Hematopoietic multipotent progenitor cell treated with erythropoietin and hydrocortisone succinate and interleukin-3 and kit ligand, for 4 days (in vitro differentiated cells): ENCODE measurements at regions not wholly inside any gene's neighbourhood (a gene's known extent, or its start where the extent isn't known, plus 50 kb on each side); places are given as distances from the start of the nearest gene placed in this dataset.
"Not testable (repeated sequence)": the region's sequence is repeated elsewhere in the genome, so short reads cannot be mapped to it uniquely, and the experiment has no call there.

ENCODE experiments used
- DNase-seq: peaks from one replicate; pipeline ENCODE4 v3.0.0-alpha.2; 2015

GRCh38 chr5:12695651-12696050 is 791.4 kb upstream of the CTNND2 start:
- DNase-seq = no peak

- DNase-seq = no peak
Observed at GRCh38 chr5:12691330-12691729, 787.1 kb upstream of the CTNND2 start.

DNA sequence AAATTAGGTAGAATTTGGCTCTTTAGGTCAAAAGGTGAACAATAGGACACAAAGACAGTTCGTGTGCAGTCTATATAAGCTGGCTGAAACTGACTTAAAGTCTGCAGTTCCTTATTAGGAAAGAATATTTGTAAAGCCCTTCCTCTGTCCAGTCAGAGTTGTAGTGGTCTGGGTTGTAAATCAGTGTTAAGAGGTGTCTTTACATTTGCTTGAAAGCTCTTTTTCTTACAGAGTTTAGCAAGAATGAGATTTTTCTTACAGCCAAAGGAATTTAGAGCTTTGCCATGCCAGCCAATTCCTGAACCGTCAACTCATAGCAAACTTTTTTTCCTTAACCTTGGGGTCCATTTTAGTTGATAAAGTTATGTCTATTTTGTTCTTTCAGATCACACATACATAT is 786.1 kb upstream of the CTNND2 start:
- DNase-seq = no peak

- no peak for DNase-seq
Observed at GRCh38 chr5:12683249-12683648, 779.0 kb upstream of the CTNND2 start.

DNA sequence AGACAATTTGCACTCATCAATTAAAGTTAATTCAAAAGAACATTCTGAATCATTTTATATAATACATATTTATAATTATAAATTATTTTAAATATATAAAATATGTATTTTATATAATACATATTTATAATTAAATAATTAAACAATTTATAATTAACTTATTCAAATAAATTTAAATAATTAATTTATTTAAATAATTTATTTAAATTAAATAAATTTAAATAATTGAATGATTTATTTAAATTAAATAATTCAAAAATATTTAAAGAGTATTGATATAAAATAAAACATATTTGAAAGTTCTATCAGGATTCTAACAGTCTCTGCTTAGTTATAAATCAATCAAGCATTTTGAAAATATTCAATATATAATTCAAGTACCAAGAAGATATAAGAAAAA is 775.5 kb upstream of the CTNND2 start:
- DNase-seq = no peak

GRCh38 chr5:12675959-12676358 is 771.7 kb upstream of the CTNND2 start:
- no peak for DNase-seq

GRCh38 chr5:12672141-12672540 is 767.9 kb upstream of the CTNND2 start:
- DNase-seq = no peak

DNA sequence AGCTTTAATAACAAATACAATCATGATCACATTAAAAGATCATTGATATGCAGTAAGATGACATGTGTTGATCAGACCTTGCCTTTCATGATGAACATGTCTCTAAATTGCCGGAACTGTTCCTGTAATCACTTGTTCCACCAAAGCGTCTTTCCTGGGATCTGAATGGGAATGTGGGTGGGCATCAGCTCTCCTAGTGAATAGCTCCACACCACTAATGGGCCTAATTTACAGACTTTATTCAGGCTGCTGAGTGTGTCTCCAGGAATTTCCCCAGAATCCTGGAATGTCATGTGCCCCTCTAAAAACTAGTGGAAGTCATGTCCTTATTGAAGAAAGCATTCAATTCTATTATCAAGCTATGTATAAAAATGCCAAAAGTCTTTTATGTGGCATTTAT is 765.1 kb upstream of the CTNND2 start:
- no peak for DNase-seq

- no peak for DNase-seq
Observed at GRCh38 chr5:12668564-12668963, 764.3 kb upstream of the CTNND2 start.

GRCh38 chr5:12667818-12668217 is 763.6 kb upstream of the CTNND2 start:
- DNase-seq = not testable (repeated sequence)

DNA sequence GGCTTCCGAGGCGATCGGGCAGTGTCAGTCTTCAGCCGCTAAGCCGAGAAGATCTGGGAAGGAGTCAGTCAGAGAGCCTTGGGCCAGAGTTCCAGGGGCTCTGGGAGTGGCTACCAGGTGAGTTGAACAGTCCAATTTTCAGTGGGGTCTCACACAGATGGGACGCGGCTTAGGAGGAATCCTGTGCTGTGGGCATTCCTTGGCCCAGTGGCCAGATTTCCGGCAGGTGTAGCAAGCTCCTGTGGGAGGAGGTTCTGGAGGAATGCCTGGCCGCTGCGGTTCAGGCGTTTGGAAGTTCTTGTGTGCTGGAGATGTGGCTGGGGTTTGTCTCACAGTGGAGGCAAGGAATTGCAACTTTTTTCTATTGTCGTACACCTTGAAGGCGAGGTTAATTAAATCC is 761.5 kb upstream of the CTNND2 start:
- DNase-seq = not testable (repeated sequence)

DNA sequence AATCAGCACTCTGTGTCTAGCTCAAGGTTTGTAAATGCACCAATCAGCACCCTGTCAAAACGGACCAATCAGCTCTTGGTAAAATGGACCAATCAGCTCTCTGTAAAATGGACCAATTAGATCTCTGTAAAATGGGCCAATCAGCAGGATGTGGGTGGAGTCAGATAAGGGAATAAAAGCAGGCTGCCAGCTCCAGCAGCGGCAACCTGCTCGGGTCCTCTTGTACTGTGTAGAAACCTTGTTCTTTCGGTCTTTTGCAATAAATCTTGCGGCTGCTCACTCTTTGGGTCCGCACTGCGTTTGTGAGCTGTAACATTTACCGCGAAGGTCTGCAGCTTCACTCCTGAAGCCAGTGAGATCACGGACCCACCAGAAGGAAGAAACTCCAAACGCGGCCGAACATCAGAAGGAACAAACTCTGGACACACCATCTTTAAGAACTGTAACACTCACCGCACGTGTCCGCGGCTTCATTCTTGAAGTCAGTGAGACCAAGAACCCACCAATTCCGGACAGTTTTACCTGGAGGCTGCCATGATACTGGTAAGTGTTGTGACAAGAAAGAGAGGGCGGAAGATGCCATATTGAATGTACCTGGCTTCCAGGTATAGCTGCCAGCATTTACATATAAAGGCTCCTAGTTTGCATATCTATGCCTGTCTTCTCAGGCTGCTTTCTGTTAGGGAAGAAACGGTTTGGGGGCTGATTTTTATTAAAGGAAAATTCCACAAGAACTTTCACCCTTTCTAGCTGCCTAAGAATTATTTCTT is 758.5 kb upstream of the CTNND2 start:
- no peak for DNase-seq

- DNase-seq = no peak
Observed at GRCh38 chr5:12661617-12662370, 757.5 kb upstream of the CTNND2 start.

GRCh38 chr5:12660279-12661107 is 756.2 kb upstream of the CTNND2 start:
- DNase-seq = not testable (repeated sequence)

DNA sequence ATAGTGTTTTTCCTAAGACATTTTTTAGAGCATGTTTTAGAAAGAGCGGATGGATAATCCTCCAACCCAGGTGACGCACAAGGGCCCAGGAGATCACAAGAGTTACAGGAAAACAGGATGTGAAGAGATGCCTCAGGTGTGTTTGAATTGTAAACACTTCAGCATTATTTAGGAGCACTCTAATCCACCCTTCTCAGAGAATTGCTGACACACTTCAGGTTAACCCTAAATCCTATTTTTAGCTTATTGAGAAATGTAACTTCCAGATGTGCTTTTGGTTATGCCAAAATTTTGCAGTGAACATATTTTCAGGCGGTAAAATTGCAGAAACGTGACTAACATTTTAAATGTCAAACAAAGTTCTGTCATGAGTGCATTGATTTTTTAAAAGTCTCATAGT is 755.4 kb upstream of the CTNND2 start:
- DNase-seq = no peak

DNA sequence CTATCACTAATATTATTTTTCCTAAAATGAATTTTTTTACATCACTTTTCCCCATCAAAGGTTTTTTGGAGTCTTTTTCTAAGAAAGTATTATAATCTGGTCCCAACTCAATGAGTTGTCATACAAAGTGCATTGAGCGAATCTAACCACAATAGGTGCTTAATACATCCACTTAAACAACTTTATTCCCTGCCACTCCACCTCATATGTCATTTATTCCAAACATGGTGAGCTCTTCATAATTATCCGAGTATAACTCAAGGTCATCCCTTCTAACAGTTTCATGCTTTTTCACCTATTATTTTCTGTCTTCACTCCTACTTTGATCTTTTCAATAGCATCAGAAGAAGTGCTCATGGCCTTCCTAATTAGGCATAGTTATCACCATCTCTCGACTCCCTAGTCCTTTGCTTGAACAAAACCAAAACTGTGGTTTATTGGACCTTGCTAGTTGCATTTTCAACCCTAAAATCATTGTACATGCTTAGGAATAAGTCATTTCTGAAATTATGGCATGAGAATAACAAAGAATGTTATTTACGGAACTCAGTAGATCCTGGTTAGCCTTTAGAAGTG is 754.7 kb upstream of the CTNND2 start:
- no peak for DNase-seq

GRCh38 chr5:12657914-12658474 is 753.7 kb upstream of the CTNND2 start:
- DNase-seq = not testable (repeated sequence)

DNA sequence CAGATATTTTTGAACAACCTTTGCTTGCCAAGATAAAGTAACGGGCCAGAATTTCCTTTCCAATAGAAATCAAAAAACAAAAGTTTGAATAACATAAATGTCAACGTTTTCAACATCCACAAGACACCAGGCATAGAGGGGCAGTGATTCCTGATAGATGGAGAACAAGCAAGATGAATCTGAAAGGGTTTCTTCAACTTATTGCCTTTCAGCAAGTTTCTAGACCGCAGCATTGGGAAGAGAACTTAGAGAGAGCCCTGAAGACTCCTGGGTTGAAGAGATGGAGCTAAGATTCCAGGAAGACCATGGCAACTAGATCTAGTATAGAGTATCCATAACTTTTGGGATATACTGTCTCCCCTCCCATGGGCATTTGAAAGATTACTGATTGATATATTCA is 751.4 kb upstream of the CTNND2 start:
- no peak for DNase-seq

DNA sequence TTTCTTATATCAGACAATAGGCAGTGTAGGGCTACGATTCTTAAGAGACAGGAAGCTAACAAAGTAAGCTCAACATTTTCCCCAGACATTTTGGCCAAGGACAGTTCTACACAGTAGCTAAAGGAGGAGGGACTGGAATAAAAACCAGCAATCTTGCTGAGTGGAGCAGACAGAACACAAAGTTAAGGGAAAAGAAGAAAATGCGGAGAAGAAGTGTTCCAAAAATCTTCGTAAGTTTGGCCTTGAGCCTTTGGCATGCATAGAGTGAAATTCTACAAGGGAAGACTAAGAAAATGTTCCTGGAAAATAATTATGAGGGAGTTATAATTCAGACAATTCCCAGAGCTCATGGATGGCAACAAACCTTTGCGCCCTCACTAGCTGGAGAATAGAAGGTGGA is 748.0 kb upstream of the CTNND2 start:
- DNase-seq = no peak

DNA sequence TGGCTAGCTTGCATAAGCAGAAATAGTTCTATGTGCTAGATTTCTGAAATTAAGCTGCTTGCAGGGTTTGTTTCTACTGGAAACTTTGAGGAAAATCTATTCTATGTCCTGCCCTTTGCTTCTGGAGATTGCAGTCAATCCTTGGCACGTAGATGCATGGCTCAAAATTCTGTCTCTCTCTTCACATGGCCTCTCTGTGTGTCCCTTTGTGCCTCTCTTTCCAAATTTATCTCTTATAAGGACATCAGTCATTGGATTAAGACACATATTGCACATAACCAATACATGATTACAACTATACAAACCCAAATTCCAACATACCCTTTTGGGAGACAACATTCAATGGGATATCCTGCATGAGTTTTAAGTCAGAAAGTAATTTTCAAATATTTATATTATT is 744.3 kb upstream of the CTNND2 start:
- no peak for DNase-seq

GRCh38 chr5:12647613-12648012 is 743.4 kb upstream of the CTNND2 start:
- DNase-seq = no peak

DNA sequence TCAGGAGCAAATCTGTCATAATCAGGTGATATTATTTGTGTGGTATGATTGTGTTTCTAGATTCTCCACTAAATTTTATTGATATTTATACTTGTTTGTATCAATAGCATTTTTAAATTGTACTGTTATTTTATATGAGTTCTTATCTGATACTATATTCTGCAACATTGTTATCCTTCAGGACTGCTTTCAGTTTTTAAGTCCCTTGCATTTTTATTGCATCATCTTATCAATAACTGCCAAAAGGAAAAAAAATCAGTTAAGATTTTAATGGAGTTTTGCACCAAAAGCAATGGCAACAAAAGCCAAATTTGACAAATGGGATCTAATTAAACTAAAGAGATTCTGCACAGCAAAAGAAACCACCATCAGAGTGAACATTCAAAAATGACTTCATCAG is 741.3 kb upstream of the CTNND2 start:
- no peak for DNase-seq

- DNase-seq = no peak
Observed at GRCh38 chr5:12636209-12636608, 732.0 kb upstream of the CTNND2 start.
